GM12874 (cell line): ENCODE measurements at regions not wholly inside any gene's neighbourhood (a gene's known extent, or its start where the extent isn't known, plus 50 kb on each side); places are given as distances from the start of the nearest gene placed in this dataset.

Experiments
- CTCF ChIP-seq: IDR thresholded peaks from 2 replicates; pipeline ENCODE4 v1.5.1; 2011; ENCODE audit warnings: low read depth, mild to moderate bottlenecking, control low read depth, low read length, moderate library complexity; ENCODE audit not compliant: insufficient read depth

- no peak for TF ChIP-seq CTCF
Observed at GRCh38 chr4:45368832-45369231, 642.5 kb upstream of the GNPDA2 start.

DNA sequence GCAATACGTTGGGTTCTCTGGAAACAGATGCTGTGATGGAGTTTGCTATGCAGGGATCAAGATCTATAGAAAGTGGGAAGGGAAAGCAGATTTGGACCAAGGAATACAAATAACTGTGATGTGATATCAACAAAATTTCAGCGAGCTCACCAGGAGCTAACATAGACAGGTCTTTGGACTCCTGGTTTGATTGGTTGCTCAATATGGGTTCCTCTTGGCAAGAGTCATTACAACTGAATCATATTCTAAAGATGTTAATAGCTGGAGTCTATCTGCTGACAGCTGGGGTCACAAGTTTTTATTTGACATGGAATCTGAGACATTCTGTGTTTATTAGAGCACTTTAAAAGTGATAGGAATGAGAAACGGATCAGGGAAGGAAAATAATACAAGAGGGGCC, 637.6 kb upstream of the GNPDA2 start:
- no peak for TF ChIP-seq CTCF

DNA sequence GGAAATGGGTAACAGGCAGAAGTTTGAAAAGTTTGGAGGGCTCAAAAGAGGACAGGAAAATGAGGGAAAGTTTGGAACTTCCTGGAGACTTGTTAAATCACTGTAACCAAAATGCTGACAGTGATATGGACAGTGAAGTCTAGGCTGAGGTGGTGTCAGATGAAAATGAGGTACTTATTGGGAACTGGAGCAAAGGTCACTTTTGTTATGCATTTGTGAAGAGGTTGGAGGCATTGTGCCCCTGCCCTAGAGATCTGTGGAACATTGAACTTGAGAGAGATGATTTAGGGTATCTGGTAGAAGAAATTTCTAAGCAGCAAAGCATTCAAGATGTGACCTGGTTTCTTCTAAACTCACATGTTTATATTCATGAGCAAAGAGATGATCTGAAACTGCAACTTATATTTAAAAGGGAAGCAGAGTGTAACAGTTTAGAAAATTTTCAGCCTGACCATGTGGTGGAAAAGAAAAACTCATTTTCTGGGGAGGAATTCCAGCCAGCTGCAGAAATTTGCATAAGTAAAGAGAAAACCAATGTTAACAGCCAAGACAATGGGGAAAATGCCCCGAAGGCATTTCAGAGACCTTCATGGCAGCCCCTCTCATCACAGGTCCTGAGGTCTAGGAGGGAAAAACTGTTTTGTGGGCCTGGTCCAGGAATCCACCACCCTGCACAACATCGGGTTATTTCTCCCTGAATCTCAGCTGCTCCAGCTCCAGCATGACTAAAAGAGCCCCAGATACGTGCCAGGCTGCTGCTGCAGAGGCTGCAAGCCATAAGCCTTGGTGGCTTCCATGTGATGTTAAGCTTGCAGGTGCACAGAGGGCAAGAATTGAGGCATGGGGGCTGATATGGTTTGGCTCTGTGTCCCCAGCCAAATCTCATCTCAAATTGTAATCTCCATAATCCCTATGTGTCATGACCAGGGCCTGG, 632.5 kb upstream of the GNPDA2 start:
- TF ChIP-seq CTCF: no peak

GRCh38 chr4:45353161-45353560, 626.8 kb upstream of the GNPDA2 start:
- TF ChIP-seq CTCF: no peak

- TF ChIP-seq CTCF: no peak
Observed at GRCh38 chr4:45350438-45350837, 624.1 kb upstream of the GNPDA2 start.

DNA sequence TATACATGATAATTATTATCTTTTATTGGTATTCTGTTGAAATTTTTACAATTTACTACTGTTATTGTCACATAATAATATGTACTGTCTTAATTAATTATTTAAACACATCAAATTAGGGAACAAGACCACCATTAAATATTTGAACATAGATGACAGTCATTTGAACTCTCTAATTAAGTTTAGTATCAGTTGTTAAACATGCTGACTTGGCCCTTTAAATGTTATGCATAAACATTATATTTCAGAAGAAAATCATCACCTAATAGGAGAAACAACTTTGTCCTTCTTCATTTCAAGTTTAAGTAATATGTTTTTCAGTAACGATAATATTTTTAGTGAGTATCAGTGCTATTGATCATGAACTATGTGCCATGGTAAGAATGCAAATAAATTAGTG, 623.5 kb upstream of the GNPDA2 start:
- TF ChIP-seq CTCF: no peak

- no peak for TF ChIP-seq CTCF
Observed at GRCh38 chr4:45346816-45347435, 620.6 kb upstream of the GNPDA2 start.
